H1 (cell line): ENCODE measurements at regions not wholly inside any gene's neighbourhood (a gene's known extent, or its start where the extent isn't known, plus 50 kb on each side); places are given as distances from the start of the nearest gene placed in this dataset.

ENCODE experiments used
- ATF3 ChIP-seq: IDR thresholded peaks from 2 replicates; pipeline ENCODE4 v1.6.1; 2011; ENCODE audit warnings: low read depth, mild to moderate bottlenecking, low read length; ENCODE audit not compliant: insufficient read depth
- CBX5 ChIP-seq: fragments of 300-800, 300-1000 bp; sonication (generic); IDR thresholded peaks from 2 replicates; pipeline ENCODE4 v1.7.1; 2016; ENCODE audit warnings: antibody characterized with exemption, low read length, low read depth
- CTBP2 ChIP-seq: IDR thresholded peaks from 2 replicates; pipeline ENCODE4 v1.7.0; 2011; ENCODE audit warnings: borderline replicate concordance, mild to moderate bottlenecking, moderate library complexity, mixed read lengths, low read length; ENCODE audit not compliant: insufficient read depth, insufficient read length
- FOSL1 ChIP-seq: IDR thresholded peaks from 2 replicates; pipeline ENCODE4 v1.6.1; 2011; ENCODE audit warnings: mild to moderate bottlenecking, low read depth, low read length, moderate library complexity; ENCODE audit not compliant: insufficient read depth
- NANOG ChIP-seq: IDR thresholded peaks from 2 replicates; pipeline ENCODE4 v1.6.1; 2011; ENCODE audit warnings: low read length, low read depth, mild to moderate bottlenecking, inconsistent platforms; ENCODE audit not compliant: insufficient read depth, poor library complexity, severe bottlenecking
- RXRA ChIP-seq: IDR thresholded peaks from 2 replicates; pipeline ENCODE4 v1.6.1; 2011; ENCODE audit warnings: low read depth, mild to moderate bottlenecking, low read length, moderate library complexity; ENCODE audit not compliant: insufficient read depth

- no peak for TF ChIP-seq NANOG
- no peak for TF ChIP-seq CBX5
- no peak for TF ChIP-seq RXRA
- TF ChIP-seq FOSL1, result no peak
- TF ChIP-seq CTBP2, result no peak
- TF ChIP-seq ATF3, result no peak
Measured at GRCh38 chr1:90407737-90408136, 309.4 kb downstream of the BARHL2 start (continued).
